ENCODE measurements at regions not wholly inside any gene's neighbourhood (a gene's known extent, or its start where the extent isn't known, plus 50 kb on each side); places are given as distances from the start of the nearest gene placed in this dataset.

- H3K27me3 Mint-ChIP-seq = peaks cover 19% of the 10 kb centered on the region
- H3K36me3 Mint-ChIP-seq = peaks cover 5% of the 10 kb centered on the region
- no peak for DNase-seq (ENCODE audit: low spot score in 2 of 2)
- peaks cover 8% of the 10 kb centered on the region for H3K4me1 Mint-ChIP-seq
- H3K4me3 Mint-ChIP-seq = no peak overlapping the region
- peaks cover 2% of the 10 kb centered on the region for H3K9me3 Mint-ChIP-seq
- no peak overlapping the region for H3K27ac Mint-ChIP-seq
- no peak for ATAC-seq (ENCODE audit: low read depth)
Measured at GRCh38 chr1:38326135-38326534, 279.5 kb upstream of the POU3F1 start.

GRCh38 chr1:38312753-38313152, 266.2 kb upstream of the POU3F1 start:
- Mint-ChIP-seq H3K9me3 (no peaks in the 10 kb centered on the region), H3K27ac (no peak overlapping the region), H3K27me3 (no peaks in the 10 kb centered on the region), H3K4me1 (peaks cover 3% of the 10 kb centered on the region), H3K36me3 (no peaks in the 10 kb centered on the region), H3K4me3 (no peak overlapping the region)
- DNase-seq (ENCODE audit: low spot score in 2 of 2) (no peak), ATAC-seq (ENCODE audit: low read depth) (no peak)

GRCh38 chr1:38310079-38310478, 263.5 kb upstream of the POU3F1 start:
- peaks cover 2% of the 10 kb centered on the region for H3K27me3 Mint-ChIP-seq
- H3K27ac Mint-ChIP-seq = no peak overlapping the region
- no peaks in the 10 kb centered on the region for H3K36me3 Mint-ChIP-seq
- no peak for DNase-seq (ENCODE audit: low spot score in 2 of 2)
- no peak for ATAC-seq (ENCODE audit: low read depth)
- H3K4me3 Mint-ChIP-seq = no peak overlapping the region
- no peaks in the 10 kb centered on the region for H3K9me3 Mint-ChIP-seq
- peaks cover 3% of the 10 kb centered on the region for H3K4me1 Mint-ChIP-seq

- H3K27me3 Mint-ChIP-seq = peaks cover 3% of the 10 kb centered on the region
- no peak overlapping the region for H3K27ac Mint-ChIP-seq
- no peaks in the 10 kb centered on the region for H3K9me3 Mint-ChIP-seq
- H3K36me3 Mint-ChIP-seq = no peaks in the 10 kb centered on the region
- H3K4me1 Mint-ChIP-seq = peaks cover 3% of the 10 kb centered on the region
- DNase-seq (ENCODE audit: low spot score in 2 of 2) (no peak), ATAC-seq (ENCODE audit: low read depth) (no peak)
- no peak overlapping the region for H3K4me3 Mint-ChIP-seq
Measured at GRCh38 chr1:38308780-38309179, 262.2 kb upstream of the POU3F1 start.

- H3K4me3 Mint-ChIP-seq = no peak overlapping the region
- no peak for ATAC-seq (ENCODE audit: low read depth)
- no peaks in the 10 kb centered on the region for H3K36me3 Mint-ChIP-seq
- H3K9me3 Mint-ChIP-seq = no peaks in the 10 kb centered on the region
- no peak for DNase-seq (ENCODE audit: low spot score in 2 of 2)
- peaks cover 2% of the 10 kb centered on the region for H3K4me1 Mint-ChIP-seq
- H3K27ac Mint-ChIP-seq = no peak overlapping the region
- H3K27me3 Mint-ChIP-seq = peaks cover 5% of the 10 kb centered on the region
Measured at GRCh38 chr1:38305666-38306065, 259.1 kb upstream of the POU3F1 start.

GRCh38 chr1:38303843-38304242, 257.2 kb upstream of the POU3F1 start:
- H3K27me3 Mint-ChIP-seq = peaks cover 5% of the 10 kb centered on the region
- no peaks in the 10 kb centered on the region for H3K9me3 Mint-ChIP-seq
- H3K36me3 Mint-ChIP-seq = no peaks in the 10 kb centered on the region
- H3K27ac Mint-ChIP-seq = no peak overlapping the region
- H3K4me3 Mint-ChIP-seq = no peak overlapping the region
- ATAC-seq (ENCODE audit: low read depth) (no peak), DNase-seq (ENCODE audit: low spot score in 2 of 2) (no peak)
- peaks cover 2% of the 10 kb centered on the region for H3K4me1 Mint-ChIP-seq

GRCh38 chr1:38301040-38301439, 254.4 kb upstream of the POU3F1 start:
- H3K36me3 Mint-ChIP-seq = peaks cover 2% of the 10 kb centered on the region
- no peak overlapping the region for H3K4me3 Mint-ChIP-seq
- H3K9me3 Mint-ChIP-seq = peaks cover 2% of the 10 kb centered on the region
- H3K4me1 Mint-ChIP-seq = peaks cover 4% of the 10 kb centered on the region
- no peak for ATAC-seq (ENCODE audit: low read depth)
- no peak overlapping the region for H3K27ac Mint-ChIP-seq
- no peak for DNase-seq (ENCODE audit: low spot score in 2 of 2)
- H3K27me3 Mint-ChIP-seq = peaks cover 13% of the 10 kb centered on the region

GRCh38 chr1:38300616-38301015, 254.0 kb upstream of the POU3F1 start:
- Mint-ChIP-seq H3K4me3 (no peak overlapping the region), H3K36me3 (peaks cover 2% of the 10 kb centered on the region), H3K4me1 (peaks cover 4% of the 10 kb centered on the region), H3K27me3 (peaks cover 11% of the 10 kb centered on the region), H3K9me3 (peaks cover 2% of the 10 kb centered on the region), H3K27ac (no peak overlapping the region)
- DNase-seq (ENCODE audit: low spot score in 2 of 2) (no peak), ATAC-seq (ENCODE audit: low read depth) (no peak)

- Mint-ChIP-seq H3K4me1 (peaks cover 3% of the 10 kb centered on the region), H3K4me3 (no peak overlapping the region), H3K27ac (no peak overlapping the region), H3K36me3 (peaks cover 5% of the 10 kb centered on the region), H3K27me3 (peaks cover 14% of the 10 kb centered on the region), H3K9me3 (peaks cover 5% of the 10 kb centered on the region)
- ATAC-seq (ENCODE audit: low read depth) = no peak
- no peak for DNase-seq (ENCODE audit: low spot score in 2 of 2)
Measured at GRCh38 chr1:38297842-38298241, 251.2 kb upstream of the POU3F1 start.

- no peak for DNase-seq (ENCODE audit: low spot score in 2 of 2)
- ATAC-seq (ENCODE audit: low read depth) = no peak
- peaks cover 17% of the 10 kb centered on the region for H3K27me3 Mint-ChIP-seq
Measured at GRCh38 chr1:38297246-38297645, 250.7 kb upstream of the POU3F1 start.

GRCh38 chr1:38296047-38296446, 249.5 kb upstream of the POU3F1 start:
- Mint-ChIP-seq H3K27ac (no peak overlapping the region), H3K36me3 (peaks cover 5% of the 10 kb centered on the region), H3K27me3 (peaks cover 17% of the 10 kb centered on the region), H3K4me3 (no peak overlapping the region), H3K9me3 (peaks cover 5% of the 10 kb centered on the region), H3K4me1 (peaks cover 8% of the 10 kb centered on the region)
- ATAC-seq (ENCODE audit: low read depth) (no peak), DNase-seq (ENCODE audit: low spot score in 2 of 2) (no peak)

More at GRCh38 chr1:38297246-38297645, 250.7 kb upstream of the POU3F1 start:
- Mint-ChIP-seq H3K9me3 (peaks cover 5% of the 10 kb centered on the region), H3K36me3 (peaks cover 5% of the 10 kb centered on the region), H3K27ac (no peak overlapping the region), H3K4me1 (peaks cover 8% of the 10 kb centered on the region), H3K4me3 (no peak overlapping the region)

- ATAC-seq (ENCODE audit: low read depth) = no peak
- H3K27me3 Mint-ChIP-seq = peaks cover 17% of the 10 kb centered on the region
Measured at GRCh38 chr1:38293567-38293966, 247.0 kb upstream of the POU3F1 start.

GRCh38 chr1:38292969-38293368, 246.4 kb upstream of the POU3F1 start:
- ATAC-seq (ENCODE audit: low read depth) (no peak), DNase-seq (ENCODE audit: low spot score in 2 of 2) (no peak)
- Mint-ChIP-seq H3K27me3 (peaks cover 13% of the 10 kb centered on the region), H3K27ac (no peak overlapping the region), H3K36me3 (peaks cover 5% of the 10 kb centered on the region), H3K9me3 (peaks cover 5% of the 10 kb centered on the region), H3K4me1 (peaks cover 5% of the 10 kb centered on the region), H3K4me3 (peak overlapping the region; percentile 16)

More at GRCh38 chr1:38293567-38293966, 247.0 kb upstream of the POU3F1 start:
- H3K27ac Mint-ChIP-seq = no peak overlapping the region
- DNase-seq (ENCODE audit: low spot score in 2 of 2) = no peak
- peaks cover 5% of the 10 kb centered on the region for H3K9me3 Mint-ChIP-seq
- peaks cover 5% of the 10 kb centered on the region for H3K36me3 Mint-ChIP-seq
- no peak overlapping the region for H3K4me3 Mint-ChIP-seq
- H3K4me1 Mint-ChIP-seq = peaks cover 8% of the 10 kb centered on the region

GRCh38 chr1:38291906-38292521, 245.4 kb upstream of the POU3F1 start:
- Mint-ChIP-seq H3K9me3 (peaks cover 5% of the 10 kb centered on the region), H3K4me1 (peaks cover 5% of the 10 kb centered on the region), H3K27me3 (peaks cover 13% of the 10 kb centered on the region), H3K27ac (no peak overlapping the region), H3K4me3 (peak overlapping the region; percentile 54), H3K36me3 (peaks cover 3% of the 10 kb centered on the region)
- ATAC-seq (ENCODE audit: low read depth) = no peak
- no peak for DNase-seq (ENCODE audit: low spot score in 2 of 2)

- peaks cover 3% of the 10 kb centered on the region for H3K36me3 Mint-ChIP-seq
- H3K27me3 Mint-ChIP-seq = peaks cover 8% of the 10 kb centered on the region
- H3K27ac Mint-ChIP-seq = no peak overlapping the region
Measured at GRCh38 chr1:38291336-38291735, 244.7 kb upstream of the POU3F1 start.

More at GRCh38 chr1:38291336-38291735, 244.7 kb upstream of the POU3F1 start:
- Mint-ChIP-seq H3K9me3 (peaks cover 3% of the 10 kb centered on the region), H3K4me3 (no peak overlapping the region), H3K4me1 (peaks cover 5% of the 10 kb centered on the region)
- DNase-seq (ENCODE audit: low spot score in 2 of 2) (no peak), ATAC-seq (ENCODE audit: low read depth) (no peak)

Measured in memory B cell (primary cell).